Sciatic nerve (tissue), 2 donors: ENCODE measurements at regions not wholly inside any gene's neighbourhood (a gene's known extent, or its start where the extent isn't known, plus 50 kb on each side); places are given as distances from the start of the nearest gene placed in this dataset.
A peak's percentile ranks its signal among the peaks of the same experiment; 100 is the strongest.

Experiments used
- ATAC-seq: fragments of 200-7000 bp; cut with Tn5 transposase; one replicate; pipeline ENCODE4 v1.9.1; 2020; ENCODE audit warnings: mild to moderate bottlenecking, moderate library complexity
- DNase-seq: peaks from one replicate; pipeline ENCODE4 v3.0.0-alpha.2; 2020; ENCODE audit warnings: low spot score
- intact Hi-C: fragments of 100-400 bp; cut with DNase I; formaldehyde crosslinking; loops from one replicate; pipeline ENCODE4 v1.14.2; 2022
- donor health status: DM: no; HTN: no; CAD: no.
- donor health status: DM: no; HTN: no; CAD: no.

- ATAC-seq (no peak), DNase-seq (peak; percentile 33)
Observed at GRCh38 chr15:70337277-70338186, 239.8 kb upstream of the TLE3 start.

DNA sequence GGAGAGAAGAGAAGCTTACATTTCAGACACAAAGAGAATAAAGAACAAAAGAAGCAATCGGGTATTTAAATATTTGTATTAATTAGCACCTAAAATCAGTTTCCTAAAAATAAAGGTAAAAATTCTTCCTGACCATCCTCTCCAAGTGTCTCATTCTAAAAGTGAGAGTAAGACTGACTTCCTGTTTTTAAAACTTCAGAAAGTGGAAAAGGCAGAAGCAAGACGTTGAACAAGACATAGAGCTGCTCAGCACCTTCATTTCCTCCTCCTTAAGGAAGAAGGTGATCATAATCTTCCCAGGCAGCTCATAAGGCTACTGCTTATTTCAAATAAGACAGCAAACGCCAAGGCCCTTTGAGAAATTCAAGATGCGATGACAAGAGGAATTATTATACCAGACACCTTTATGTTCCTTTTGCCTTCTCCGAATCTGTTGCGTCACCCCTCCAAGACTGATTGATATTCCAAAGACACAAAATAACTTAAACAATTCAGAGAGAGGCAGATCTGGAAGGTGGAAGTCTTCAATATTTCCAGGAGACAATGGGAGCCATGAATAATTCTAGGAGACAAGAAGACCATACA, 238.8 kb upstream of the TLE3 start:
- intact Hi-C loops, result no loop called here
- no peak for DNase-seq
- ATAC-seq, result no peak

More at GRCh38 chr15:70337277-70338186, 239.8 kb upstream of the TLE3 start:
- intact Hi-C loops, result no loop called here

- no peak for ATAC-seq
- DNase-seq, result no peak
- intact Hi-C loops, result no loop called here
Observed at GRCh38 chr15:70334286-70334685, 236.6 kb upstream of the TLE3 start.

GRCh38 chr15:70329179-70329578, 231.5 kb upstream of the TLE3 start:
- peak; percentile 56 for ATAC-seq

GRCh38 chr15:70328679-70329115, 231.0 kb upstream of the TLE3 start:
- ATAC-seq (peak; percentile 41), DNase-seq (no peak)
- intact Hi-C loops, result no loop called here

More at GRCh38 chr15:70329179-70329578, 231.5 kb upstream of the TLE3 start:
- intact Hi-C loops, result no loop called here
- no peak for DNase-seq

- DNase-seq (peak; percentile 85), ATAC-seq (peak; percentile 91)
- intact Hi-C loops, result no loop called here
Observed at GRCh38 chr15:70327856-70328678, 230.3 kb upstream of the TLE3 start.

DNA sequence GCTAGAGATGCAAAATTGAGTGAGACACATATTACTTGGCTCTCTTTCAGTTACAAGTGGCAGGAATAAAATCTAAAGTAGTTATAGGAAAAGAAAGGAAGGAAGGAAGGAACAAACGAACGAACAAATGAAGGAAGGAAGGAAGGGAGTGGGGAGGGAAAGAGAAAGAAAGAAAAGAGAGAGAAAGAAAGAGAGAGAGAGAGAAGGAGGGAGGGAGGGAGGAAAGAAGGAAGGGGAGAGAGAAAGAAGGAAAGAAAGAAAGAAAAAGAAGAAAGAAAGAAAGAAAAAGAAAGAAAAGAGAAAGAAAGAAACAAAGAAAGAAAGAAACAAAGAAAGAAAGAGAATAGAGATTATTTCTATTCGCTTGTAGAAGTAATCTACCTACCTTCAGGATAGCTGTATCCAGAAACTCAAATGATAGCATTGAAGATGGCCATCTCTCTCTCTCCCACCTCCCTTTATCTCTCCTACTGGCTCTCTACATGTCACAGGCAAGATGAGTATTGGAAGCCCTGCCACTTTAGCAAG, 229.7 kb upstream of the TLE3 start:
- no peak for DNase-seq
- intact Hi-C loops, result no loop called here
- ATAC-seq, result no peak

DNA sequence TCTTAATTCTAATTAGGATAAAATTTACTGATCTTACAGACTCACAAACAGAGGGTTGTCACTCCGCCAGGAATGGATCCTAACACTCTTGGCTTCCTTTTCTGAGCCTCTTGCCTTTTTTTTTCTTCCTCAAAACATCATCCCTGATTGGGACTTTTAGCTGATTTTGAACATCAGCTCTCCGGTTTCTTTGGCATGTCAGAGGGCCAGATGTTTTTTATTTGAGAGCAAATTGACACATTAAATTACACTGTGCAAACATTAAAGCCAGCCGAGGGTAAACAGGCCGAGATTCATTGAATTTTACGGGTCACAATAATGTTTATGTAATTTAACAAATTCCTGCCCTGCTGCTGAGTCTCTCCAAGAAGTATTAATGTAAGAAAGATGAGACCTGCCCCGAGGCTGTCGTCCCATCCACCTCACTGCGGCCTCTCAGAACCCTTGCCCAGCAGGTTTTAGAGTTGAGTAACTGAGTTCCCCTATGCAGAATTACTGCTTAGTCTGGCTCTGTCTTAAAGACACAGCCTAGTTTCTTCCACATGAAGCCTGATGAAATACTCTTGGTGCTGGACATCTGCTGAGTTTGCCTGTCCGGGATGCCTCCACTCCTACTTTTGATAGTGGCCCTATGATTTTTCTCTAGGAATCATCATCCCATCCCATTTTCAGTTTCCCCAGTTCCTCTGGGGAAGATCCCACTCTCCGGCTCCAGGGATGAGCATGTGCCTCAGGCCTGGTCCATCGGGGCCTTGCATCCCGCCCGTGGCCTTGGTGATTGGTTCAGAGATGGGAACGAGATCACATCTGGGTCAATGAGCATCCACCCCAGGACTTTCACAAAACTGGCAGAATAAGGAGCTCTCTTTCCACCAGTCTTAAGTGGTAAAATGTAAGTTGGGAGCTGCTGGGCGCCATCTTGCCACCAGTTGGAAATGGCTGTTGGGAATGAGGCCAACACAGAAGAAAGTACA, 226.6 kb upstream of the TLE3 start:
- DNase-seq (no peak), ATAC-seq (peak; percentile 56)
- intact Hi-C loops, result no loop called here

- intact Hi-C loops, result no loop called here
- ATAC-seq, result peak; percentile 70
- DNase-seq, result peak; percentile 83
Observed at GRCh38 chr15:70323111-70323851, 225.6 kb upstream of the TLE3 start.

DNA sequence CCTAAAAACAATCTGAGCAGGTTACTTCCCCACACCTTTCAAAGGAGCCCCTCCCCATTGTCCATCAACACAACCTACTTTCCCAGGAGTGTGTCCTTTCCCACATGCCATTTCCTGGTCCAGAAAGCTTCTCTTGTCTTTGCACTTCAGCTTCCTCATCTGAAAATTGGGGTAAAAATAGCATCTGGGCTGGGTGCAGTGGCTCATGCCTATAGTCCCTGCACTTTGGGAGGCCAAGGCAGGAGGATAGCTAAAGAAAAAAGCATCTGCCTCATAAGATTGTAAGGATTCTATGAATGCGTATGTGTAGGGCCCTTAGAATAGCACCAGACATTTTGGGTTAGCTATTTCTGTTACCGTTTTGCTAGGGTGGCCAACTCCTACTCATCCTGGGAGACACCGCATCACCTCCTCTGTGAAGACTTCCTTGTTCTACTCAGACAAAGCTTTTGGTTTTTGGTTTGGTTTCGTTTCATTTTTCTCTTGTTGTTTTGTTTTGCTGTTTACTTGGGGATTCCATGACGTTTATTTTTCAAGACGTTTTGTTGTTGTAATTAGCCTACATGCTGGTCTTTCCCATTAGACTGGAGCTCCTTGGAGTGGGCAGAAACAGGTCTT, 224.4 kb upstream of the TLE3 start:
- DNase-seq (no peak), ATAC-seq (no peak)
- intact Hi-C loops, result no loop called here

- ATAC-seq, result no peak
- DNase-seq, result no peak
Observed at GRCh38 chr15:70321172-70321819, 223.6 kb upstream of the TLE3 start.

DNA sequence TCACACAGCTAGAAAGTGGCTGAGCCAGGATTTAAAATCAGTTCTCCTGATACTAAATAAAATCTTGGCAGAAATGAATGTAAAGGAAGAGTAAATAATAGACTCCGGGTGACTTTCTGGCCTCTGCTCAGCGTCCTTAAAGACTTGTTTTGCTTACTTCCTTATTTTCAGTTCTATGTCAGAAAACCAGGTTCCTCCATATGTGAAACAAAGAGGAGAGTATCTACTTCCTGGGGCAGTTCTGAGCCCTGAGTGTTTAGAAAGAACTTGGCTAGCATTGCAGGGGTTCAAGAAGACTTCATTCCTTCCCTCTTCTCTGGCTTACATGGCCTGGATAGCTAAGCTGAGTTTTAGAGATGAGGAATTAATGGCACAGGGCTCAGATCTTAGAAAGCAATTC, 222.8 kb upstream of the TLE3 start:
- ATAC-seq, result no peak
- intact Hi-C loops, result no loop called here
- DNase-seq, result no peak

More at GRCh38 chr15:70321172-70321819, 223.6 kb upstream of the TLE3 start:
- intact Hi-C loops, result no loop called here

DNA sequence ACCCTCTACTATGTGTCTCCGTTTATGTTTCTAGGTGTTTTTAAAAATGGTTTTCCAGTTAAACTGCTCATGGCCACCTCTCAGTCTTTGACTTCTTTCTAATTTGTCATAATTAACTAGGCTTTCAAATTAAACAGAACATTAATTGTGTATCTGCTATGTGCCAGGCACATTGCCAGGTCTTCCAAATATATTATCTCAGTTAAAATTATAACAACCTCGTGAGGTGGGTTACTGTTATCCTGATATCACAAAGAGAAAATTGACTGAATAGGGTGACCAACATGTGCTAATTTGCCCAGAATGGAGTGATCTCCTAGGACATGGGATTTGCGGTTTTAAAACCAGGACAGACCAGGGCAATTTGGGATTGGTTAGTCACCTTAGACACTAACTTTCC, 222.4 kb upstream of the TLE3 start:
- intact Hi-C loops, result no loop called here
- ATAC-seq (no peak), DNase-seq (no peak)

DNA sequence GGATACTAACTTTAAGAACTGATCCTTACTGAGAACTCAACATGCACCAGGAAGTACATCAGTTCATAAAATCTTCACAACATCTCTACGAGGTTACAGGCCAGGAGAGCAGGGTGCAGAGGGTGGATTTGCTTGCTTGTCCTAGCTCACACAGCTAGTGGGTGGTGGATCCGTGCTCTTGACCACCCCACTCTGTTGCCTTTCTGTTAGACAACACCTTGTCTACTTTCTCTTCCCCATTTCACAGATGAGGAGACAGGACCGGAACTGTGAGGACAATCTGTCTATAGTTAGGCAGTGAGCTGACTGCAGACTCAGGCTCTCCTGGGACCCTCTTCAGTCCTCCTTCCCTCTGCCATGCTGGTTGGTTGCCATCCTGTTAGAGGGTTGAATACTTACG, 221.7 kb upstream of the TLE3 start:
- intact Hi-C loops, result no loop called here
- no peak for DNase-seq
- no peak for ATAC-seq

DNA sequence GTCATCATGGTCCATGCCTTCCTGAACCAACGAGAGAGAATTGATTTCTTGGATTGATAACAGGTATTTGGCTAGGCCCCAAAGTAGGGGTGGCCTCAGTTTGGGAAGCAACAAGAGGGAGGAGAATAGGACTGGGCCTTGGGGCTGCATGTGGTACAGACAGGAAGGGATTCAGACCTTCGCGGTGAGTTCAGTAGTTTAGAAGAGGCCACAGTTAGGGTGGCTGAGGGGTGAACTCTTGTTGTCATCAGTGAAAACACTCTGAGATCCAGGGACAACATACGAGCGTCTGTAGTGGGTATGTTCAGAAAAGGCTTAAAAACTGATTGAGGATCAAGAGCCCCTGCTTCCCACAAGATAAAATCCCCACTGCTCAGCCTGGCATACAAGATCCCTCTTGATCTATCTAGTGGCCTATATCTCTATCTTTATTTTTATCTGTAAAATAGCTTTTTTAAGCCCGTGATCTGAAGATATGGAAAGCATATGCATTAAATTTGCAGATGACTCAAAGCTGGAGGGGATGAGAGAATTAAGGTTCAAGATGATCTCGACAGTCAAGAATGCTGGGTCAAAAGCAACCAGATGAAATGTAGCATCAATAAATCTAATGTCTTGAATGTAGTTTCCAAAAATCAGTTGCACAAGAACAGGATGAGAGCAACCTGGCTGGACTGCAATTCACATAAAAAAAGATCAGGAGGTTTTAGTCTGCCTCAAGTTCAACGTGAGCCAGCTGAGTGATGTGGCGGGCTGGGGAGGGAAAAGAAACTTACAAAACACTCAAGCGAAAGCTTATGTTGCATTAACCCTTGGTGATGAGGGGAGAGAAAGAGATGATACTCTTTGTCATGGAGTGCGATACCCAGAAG, 221.1 kb upstream of the TLE3 start:
- ATAC-seq (peak; percentile 65), DNase-seq (no peak)
- intact Hi-C loops, result no loop called here
